ENCODE measurements at regions not wholly inside any gene's neighbourhood (a gene's known extent, or its start where the extent isn't known, plus 50 kb on each side); places are given as distances from the start of the nearest gene placed in this dataset.

- TF ChIP-seq CTCF (IDR thresholded peaks at IDR 0.05) (no peak), POLR2A (IDR thresholded peaks at IDR 0.05) (no peak)
Observed at GRCh38 chr13:89610331-89610730, 1737.2 kb upstream of the MIR17HG start.

Data from gastroesophageal sphincter (tissue), 3 donors.